GM21825 (cell line): ENCODE measurements at regions not wholly inside any gene's neighbourhood (a gene's known extent, or its start where the extent isn't known, plus 50 kb on each side); places are given as distances from the start of the nearest gene placed in this dataset.

Source experiments
- ATAC-seq: cut with Tn5 transposase; IDR thresholded peaks from one replicate; pipeline ENCODE4 v1.9.1; 2021; ENCODE audit warnings: mild to moderate bottlenecking, moderate library complexity; ENCODE audit not compliant: unreplicated experiment

- ATAC-seq = no peak
These were observed 332.0 kb downstream of the IRS2 start for GRCh38 chr13:109454167-109454917.

GRCh38 chr13:109451726-109452125 is 334.7 kb downstream of the IRS2 start:
- ATAC-seq = no peak

DNA sequence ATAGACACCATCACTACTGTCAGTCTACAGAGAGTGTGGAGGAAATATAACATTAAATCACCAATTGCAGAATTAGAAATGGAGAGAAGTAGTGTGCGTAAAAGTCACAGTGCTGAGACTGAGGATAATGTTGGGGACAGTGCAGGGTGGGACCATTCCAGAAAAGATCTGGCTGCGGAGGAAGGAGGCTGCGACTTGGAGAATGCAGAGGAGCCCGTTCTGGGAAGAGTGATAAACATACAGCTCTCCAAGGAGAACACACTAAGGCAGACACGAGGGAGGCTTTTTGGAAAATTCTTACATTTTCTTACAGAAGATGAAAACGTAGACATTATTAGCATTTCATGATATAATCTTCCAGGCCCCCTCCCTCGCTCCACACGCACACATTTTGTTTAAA is 337.8 kb downstream of the IRS2 start:
- ATAC-seq = no peak

DNA sequence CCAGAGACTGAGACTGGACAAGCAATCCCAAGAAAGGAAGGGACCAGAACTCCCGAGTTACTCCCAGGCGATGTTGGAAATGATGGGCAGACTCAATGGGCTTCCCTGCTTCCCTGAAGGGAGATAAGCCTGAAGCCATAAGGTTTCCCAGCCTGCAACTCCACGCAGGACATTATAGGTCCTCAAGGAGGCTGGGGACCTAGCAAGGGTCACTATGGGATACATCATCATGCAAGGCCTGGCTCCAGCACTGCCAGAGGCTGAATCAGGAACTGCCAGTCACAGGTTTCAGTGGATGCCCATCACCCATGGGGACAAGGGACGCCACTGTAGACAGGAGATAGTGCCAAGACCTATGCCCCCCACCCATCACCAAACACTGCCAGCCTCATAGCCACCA is 338.7 kb downstream of the IRS2 start:
- no peak for ATAC-seq

DNA sequence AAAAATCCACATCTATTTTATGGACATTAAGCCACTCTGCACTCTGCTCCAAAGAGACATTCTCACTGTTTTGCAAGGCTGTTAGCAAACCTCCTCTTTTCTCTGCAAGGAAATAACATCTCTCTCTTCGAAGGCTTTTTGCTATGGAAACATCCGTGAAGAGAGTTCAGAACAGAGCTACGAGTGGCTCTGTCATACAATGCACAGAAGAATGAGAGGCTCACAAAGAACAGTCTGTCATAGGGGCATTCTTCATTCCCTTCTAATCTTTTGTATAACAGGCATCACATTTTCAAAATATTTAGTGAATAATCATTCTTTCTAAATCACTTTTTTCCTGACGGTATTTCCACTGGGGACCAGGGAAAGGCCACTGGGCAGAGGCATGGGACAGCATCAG is 346.1 kb downstream of the IRS2 start:
- no peak for ATAC-seq

DNA sequence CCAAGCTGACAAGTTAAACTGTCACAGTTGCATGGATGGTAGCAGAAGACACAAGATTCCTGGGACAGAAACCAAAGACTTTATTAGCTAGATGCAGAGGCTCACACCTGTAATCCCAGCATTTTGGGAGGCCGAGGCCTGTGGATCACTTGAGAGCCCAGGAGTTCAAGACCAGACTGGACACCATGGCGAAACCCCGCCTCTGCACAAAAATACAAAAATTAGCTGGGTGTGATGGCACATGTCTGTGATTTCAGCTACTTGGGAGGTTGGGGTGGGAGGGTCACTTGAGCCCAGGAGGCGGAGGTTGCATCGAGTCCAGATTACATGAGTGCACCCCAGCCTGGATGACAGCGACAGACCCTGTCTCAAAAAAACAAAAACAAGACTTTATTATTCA is 346.6 kb downstream of the IRS2 start:
- no peak for ATAC-seq

- ATAC-seq = no peak
These were observed 349.5 kb downstream of the IRS2 start for GRCh38 chr13:109436841-109437240.

DNA sequence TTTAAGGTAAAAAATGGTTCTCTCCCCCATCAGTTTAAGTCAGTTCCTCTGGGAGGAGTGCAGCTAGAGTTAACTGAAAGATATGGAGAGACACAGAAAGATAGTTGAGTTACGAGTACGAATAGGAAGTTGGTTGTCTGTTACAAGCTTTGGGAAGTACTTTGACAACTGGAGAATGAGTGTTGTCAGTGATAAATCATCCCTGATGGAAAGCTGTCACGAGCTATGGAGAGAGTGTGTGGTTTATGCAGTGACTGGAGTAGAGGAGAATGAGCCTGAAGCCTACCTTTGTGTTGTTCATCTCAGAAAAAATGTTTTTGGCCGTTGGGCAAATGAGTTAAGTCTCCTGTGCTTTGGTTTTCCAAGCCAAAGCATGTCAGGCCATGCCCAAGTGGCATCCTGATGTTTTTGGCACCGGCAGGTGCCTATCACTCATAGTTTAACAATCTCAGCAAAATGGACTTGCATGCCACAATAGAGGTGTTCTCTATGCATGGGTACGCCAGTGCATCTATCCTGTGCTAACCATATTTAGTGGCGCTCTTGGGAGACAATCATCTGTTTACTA is 350.2 kb downstream of the IRS2 start:
- ATAC-seq = no peak

DNA sequence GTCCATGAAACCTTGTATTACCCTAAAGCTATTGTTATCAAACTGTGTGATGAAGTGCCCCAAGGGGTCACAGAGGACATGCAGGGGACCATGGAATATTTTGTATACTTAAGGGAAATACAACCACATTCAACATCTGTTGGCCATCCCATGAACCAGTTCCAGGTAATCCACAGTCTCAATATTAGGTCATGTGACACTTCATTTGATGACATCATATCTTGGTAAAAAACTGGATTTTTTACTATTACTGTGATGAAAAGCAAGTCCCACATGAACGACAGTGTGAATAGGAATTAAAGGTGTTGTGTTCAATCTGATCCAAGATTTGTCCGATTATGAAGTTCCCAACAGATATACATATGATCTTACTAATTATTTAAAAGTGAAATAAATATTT is 355.2 kb downstream of the IRS2 start:
- no peak for ATAC-seq

GRCh38 chr13:109428146-109428545 is 358.2 kb downstream of the IRS2 start:
- ATAC-seq = no peak

GRCh38 chr13:109427695-109428094 is 358.7 kb downstream of the IRS2 start:
- ATAC-seq = no peak

- ATAC-seq = no peak
These were observed 359.2 kb downstream of the IRS2 start for GRCh38 chr13:109427148-109427547.

GRCh38 chr13:109426690-109426990 is 359.7 kb downstream of the IRS2 start:
- no peak for ATAC-seq

GRCh38 chr13:109425821-109426689 is 360.3 kb downstream of the IRS2 start:
- ATAC-seq = no peak

DNA sequence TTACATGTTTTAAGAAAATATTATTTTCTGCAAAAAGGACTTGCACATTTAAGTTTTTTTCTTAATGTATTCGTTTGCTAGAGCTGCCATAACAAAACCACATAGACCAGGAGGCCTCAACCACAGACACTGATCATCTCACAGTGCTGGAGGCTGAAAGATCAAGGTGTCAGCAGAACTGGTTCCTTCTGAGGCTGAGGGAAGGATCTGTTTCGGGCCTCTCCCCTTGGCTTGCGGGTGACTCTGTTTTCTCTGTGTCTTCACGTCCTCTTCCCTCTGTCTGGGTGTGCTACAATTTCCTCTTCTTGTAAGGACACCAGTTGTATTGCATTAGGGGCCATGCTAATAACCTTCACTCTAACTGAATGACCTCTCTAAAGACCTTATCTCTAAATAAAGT is 364.2 kb downstream of the IRS2 start:
- no peak for ATAC-seq

GRCh38 chr13:109419896-109420295 is 366.5 kb downstream of the IRS2 start:
- ATAC-seq = no peak

DNA sequence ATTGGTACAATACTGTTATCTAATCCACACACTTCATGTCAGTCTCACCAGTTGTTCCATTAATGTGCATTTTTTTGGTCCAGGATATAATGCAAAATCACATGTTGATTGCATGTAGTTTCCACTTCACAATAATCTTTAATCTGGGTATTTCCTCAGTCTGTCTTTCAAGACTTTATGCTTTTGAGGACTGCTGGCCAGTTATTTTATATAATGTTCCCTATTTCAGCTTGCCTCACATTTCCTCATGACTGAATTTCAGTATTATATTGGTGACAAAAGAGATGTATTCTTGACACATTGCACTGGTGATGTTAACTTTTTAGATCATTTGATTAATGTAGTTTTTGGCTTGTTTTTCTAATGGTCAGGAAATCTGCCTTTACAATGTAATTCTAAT is 368.3 kb downstream of the IRS2 start:
- no peak for ATAC-seq

- ATAC-seq = no peak
These were observed 370.4 kb downstream of the IRS2 start for GRCh38 chr13:109416001-109416400.

GRCh38 chr13:109415057-109415456 is 371.3 kb downstream of the IRS2 start:
- no peak for ATAC-seq

DNA sequence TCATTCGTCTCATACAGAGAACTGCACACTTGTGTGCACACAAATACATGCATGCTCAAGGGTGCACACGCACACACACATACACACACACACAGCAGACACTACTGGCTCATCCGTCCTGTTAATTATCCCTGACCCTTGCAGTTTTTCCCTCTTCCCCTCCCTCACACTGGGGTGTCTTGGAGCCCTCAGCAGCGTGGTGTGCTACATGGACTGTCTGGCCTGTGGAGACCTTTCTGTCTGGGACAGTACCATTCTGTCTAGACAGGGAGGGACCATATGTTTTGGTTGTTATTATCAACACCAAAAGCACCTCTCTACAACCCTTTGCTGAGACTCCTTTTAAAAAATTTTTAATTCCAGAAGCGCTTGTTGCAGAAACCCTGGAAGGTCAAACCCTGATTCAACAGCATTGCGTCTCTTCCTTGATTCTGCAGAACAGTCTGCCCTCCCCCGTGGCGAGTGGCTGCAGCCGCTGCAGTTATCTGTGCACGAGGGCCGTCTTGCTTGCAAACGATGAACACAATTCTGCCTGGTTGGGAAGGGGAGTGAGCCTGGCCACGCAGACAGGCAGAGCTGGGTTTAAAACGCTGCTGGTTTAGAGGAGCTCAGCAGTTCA is 374.0 kb downstream of the IRS2 start:
- no peak for ATAC-seq

GRCh38 chr13:109410868-109411267 is 375.5 kb downstream of the IRS2 start:
- ATAC-seq = no peak
